GM12892 (cell line): ENCODE measurements at regions not wholly inside any gene's neighbourhood (a gene's known extent, or its start where the extent isn't known, plus 50 kb on each side); places are given as distances from the start of the nearest gene placed in this dataset.

Experiments
- DNase-seq: peaks from one replicate; pipeline ENCODE4 v3.0.0; 2011; ENCODE audit not compliant: insufficient read length
- FAIRE-seq: peaks from 2 replicates; lab custom pipeline; 2011; peaks lifted over from hg19 to GRCh38; lab: Jason Lieb, UNC
- POLR2A ChIP-seq: IDR thresholded peaks from 2 replicates; pipeline ENCODE4 v1.6.1; 2011; ENCODE audit warnings: low read depth, low read length, control low read depth
- POLR2AphosphoS5 ChIP-seq: IDR thresholded peaks from 2 replicates; pipeline ENCODE4 v1.6.1; 2011; ENCODE audit warnings: low read depth, low read length, control low read depth
- TAF1 ChIP-seq: IDR thresholded peaks from 2 replicates; pipeline ENCODE4 v1.6.1; 2011; ENCODE audit warnings: low read depth, mild to moderate bottlenecking, control low read depth, low read length, borderline replicate concordance

GRCh38 chr20:24773168-24773567 is 175.9 kb upstream of the CST7 start:
- no peak for FAIRE-seq
- TF ChIP-seq POLR2AphosphoS5 (no peak), POLR2A (no peak), TAF1 (no peak)
- no peak for DNase-seq

DNA sequence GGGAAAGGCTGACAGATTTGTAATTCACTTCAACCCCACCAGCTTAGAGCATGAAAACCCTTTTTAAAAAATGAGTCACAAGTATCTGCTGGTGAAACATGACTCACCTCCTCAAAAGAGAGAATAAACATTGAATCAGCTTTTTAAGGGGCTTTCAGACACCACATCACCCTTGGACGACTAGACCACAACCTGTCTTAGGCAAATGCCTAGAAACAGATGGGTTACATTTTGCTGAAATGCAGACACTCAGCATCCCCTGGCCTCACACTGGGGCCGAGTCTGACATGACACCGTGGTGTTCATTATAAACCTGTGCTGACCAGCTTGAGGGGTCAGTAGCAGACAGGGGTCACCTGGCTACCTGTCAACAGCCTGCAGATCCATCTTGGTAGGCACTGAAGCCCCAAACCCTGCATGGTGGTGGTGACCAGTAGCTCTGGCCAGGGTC is 175.3 kb upstream of the CST7 start:
- DNase-seq (no peak), FAIRE-seq (peak; percentile 40)
- no peak for TF ChIP-seq POLR2AphosphoS5
- no peak for TF ChIP-seq TAF1
- no peak for TF ChIP-seq POLR2A

DNA sequence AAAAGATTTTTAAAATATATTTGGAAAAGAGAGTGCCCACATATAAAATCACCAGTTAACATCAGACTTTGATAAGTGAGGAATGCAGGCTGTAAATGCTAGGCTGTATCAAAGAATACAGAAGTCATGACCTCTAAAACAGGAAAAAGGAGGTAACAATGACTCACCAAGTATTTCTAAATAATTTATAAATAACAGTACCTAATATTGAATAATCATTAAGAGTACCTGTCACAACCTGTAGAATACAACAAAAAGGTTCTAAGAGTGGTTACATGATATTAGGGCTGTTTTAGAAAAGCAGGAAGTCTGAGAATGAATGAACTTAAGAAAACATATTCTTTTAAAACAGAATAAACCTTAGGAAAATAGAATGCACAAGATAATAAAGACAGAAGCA is 173.1 kb upstream of the CST7 start:
- TF ChIP-seq TAF1 (no peak), POLR2A (no peak), POLR2AphosphoS5 (no peak)
- no peak for FAIRE-seq
- DNase-seq, result no peak

DNA sequence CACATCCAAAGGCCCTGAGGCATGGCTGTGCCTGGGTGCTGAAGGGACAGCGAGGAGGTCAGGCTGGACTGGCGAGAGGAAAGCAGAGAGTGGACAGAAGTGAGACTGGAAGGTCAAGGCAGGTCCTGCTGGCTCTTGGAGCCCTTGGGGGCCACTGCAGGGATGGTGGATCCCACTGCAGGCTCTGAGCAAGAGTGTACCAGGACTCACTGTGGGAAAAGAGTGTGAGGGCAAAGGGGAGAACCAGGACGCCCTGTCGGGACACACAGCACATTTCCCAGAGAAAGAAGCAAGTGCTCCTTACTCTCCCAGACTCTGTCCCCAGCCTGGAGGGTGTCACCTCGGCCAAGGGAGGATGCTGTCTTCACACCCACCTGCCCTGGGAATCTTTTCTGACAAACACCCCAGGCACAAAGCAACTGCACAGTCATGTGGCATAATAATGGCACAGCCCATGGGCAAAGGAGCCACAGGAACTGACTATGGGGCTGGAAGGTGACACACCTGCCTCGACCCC is 172.3 kb upstream of the CST7 start:
- DNase-seq, result no peak
- no peak for FAIRE-seq
- no peak for TF ChIP-seq TAF1
- TF ChIP-seq POLR2AphosphoS5, result no peak
- TF ChIP-seq POLR2A, result no peak

DNA sequence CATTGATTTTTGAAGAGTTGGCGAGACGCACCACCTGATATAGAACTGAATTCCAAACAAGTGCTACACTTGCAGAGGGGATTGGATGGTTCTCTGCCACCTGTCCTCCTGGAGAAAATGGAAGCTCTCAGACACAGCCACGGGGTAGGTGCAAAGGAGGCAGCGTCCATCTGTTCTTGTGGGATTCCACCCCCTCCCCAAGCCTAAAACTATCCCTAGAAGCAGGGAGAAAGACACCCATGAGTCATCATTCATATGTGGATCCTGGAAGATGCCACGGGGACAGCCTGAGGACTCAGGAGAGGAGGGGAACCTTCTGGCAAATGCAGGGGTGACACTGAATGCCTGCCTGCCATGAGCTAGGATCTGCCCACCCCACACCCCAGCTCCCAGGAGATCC is 171.3 kb upstream of the CST7 start:
- TF ChIP-seq POLR2A, result no peak
- no peak for TF ChIP-seq POLR2AphosphoS5
- TF ChIP-seq TAF1, result no peak
- DNase-seq (no peak), FAIRE-seq (no peak)

GRCh38 chr20:24778585-24779031 is 170.5 kb upstream of the CST7 start:
- no peak for TF ChIP-seq TAF1
- no peak for TF ChIP-seq POLR2A
- TF ChIP-seq POLR2AphosphoS5, result no peak
- DNase-seq (no peak), FAIRE-seq (no peak)

DNA sequence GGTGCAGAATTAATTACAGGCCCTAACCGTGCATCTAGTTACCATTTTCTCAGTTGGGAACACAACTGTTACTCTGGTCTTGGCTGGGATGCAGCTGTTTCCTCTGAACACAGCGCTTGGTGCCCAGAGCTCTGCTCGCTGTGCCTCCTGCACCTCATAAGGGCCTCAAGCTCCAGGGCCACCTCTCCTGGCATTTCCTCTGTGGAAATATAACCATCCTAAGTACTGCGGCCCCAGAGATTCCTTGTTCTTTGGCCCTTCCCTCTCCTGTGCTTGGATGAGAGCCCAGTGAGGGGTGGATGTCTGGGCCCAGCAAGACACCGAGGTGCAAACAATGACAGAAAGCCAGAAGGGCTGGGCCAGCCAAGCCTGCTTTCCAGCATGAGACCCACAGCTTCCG is 169.9 kb upstream of the CST7 start:
- no peak for FAIRE-seq
- no peak for TF ChIP-seq POLR2AphosphoS5
- no peak for TF ChIP-seq POLR2A
- TF ChIP-seq TAF1, result no peak

GRCh38 chr20:24779946-24780345 is 169.1 kb upstream of the CST7 start:
- DNase-seq, result no peak

More for the DNA sequence above, 169.9 kb upstream of the CST7 start:
- DNase-seq, result no peak

GRCh38 chr20:24780674-24781417 is 168.2 kb upstream of the CST7 start:
- TF ChIP-seq POLR2AphosphoS5, result no peak
- TF ChIP-seq POLR2A, result no peak
- no peak for TF ChIP-seq TAF1
- no peak for DNase-seq
- peak; percentile 30 for FAIRE-seq

More at GRCh38 chr20:24779946-24780345, 169.1 kb upstream of the CST7 start:
- no peak for FAIRE-seq
- TF ChIP-seq POLR2AphosphoS5, result no peak

DNA sequence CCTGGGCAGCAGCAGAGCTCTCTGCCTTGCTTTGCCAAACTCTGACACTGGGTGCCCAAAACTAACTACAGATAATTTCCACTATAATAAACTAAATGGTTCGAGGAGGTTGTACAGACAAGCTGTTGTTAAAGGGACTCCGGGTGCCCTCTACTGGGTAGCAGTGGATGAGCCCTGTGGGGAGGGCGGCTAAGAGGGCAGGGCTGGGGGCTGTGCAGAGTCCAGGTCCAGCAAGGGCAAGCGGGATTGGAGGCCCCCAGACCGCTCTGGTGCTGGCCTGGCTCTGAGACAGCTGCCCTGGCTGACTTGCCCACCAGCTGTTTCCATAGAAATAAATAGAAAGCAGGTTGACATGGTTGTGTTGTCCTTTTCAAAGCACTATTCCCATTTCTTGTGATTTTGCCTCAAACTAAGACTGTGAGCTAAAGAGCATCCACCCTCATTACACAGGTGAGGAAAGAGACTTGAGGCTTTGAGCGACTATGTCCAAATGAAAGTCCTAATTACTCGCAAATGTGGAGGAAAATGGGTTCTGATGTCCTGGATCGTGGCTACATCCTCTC is 167.6 kb upstream of the CST7 start:
- DNase-seq (no peak), FAIRE-seq (no peak)
- TF ChIP-seq POLR2AphosphoS5 (no peak), TAF1 (no peak), POLR2A (no peak)

GRCh38 chr20:24782301-24782700 is 166.8 kb upstream of the CST7 start:
- no peak for DNase-seq
- no peak for FAIRE-seq
- TF ChIP-seq POLR2AphosphoS5 (no peak), POLR2A (no peak), TAF1 (no peak)
